Activated T-helper 1 cell treated with Interleukin-2 at 50 U/mL for 16 hours (primary cell): ENCODE measurements at regions not wholly inside any gene's neighbourhood (a gene's known extent, or its start where the extent isn't known, plus 50 kb on each side); places are given as distances from the start of the nearest gene placed in this dataset.
A peak's percentile ranks its signal among the peaks of the same experiment; 100 is the strongest.

Source experiments
- DNase-seq: peaks from one replicate; pipeline ENCODE4 v3.0.0-alpha.2; 2020; ENCODE audit warnings: low read depth

DNA sequence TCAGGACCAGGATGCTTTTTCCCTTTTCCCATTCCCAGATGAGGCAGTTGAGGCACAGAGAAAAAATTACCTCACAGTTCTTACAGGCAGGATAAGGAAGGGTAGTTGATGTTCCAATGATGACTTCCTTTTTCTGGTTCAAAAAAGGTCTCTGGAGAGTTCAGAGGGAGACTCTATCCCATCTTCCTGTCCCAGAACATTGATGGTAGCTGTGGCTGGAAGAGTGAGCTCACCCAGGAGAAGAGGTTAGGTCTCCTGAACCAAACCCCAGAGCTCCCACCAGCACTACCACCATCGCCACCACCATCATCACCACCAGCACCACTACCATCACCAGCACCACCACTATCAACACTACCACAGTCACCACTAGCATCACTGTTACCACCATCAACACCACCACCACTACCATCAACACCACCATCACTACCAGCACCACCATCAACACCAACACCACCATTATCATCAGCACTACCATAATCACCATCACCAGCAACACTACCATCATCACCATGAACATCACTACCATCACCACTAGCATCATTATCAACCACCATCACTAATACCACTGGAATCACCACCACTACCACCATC lies 105.5 kb upstream of the RUNX3 start:
- DNase-seq: no peak

DNA sequence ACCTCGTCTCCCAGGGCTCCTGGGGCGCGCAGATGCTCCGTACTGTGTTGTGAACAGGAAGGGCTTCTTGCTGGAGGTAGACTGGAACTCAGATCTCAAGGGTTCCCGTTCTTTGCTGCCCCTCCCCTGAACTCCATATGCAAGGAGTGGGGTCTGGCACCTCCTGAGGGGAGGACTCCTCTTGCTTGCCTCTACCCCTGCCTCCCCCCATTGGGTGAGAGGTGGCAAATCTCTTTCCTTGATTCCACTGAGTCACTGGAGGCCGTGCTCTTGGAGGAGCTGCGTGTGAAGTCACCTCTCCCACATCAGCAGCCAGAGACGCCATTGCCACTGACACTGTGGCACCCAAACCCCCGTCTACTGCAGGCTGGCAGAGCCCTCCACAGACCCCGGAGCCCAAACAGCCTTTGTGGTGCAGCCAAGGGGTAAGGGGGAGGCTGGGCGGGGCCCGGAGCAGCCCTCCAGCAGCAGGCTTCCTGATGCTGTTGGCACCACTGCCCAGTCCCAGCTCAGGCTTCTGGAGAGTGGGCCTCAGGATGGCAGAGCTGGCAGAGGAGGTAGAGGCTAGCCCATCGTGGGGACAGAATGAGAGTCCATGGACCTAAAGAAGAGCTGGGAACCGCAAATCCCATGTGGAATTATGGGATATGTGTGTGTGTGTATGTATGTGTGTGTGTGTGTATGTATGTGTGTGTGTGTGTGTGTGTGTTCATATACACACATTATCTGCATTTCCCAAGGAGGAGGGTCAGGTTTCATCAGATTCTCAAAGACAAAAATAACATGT lies 104.9 kb upstream of the RUNX3 start:
- no peak for DNase-seq

DNA sequence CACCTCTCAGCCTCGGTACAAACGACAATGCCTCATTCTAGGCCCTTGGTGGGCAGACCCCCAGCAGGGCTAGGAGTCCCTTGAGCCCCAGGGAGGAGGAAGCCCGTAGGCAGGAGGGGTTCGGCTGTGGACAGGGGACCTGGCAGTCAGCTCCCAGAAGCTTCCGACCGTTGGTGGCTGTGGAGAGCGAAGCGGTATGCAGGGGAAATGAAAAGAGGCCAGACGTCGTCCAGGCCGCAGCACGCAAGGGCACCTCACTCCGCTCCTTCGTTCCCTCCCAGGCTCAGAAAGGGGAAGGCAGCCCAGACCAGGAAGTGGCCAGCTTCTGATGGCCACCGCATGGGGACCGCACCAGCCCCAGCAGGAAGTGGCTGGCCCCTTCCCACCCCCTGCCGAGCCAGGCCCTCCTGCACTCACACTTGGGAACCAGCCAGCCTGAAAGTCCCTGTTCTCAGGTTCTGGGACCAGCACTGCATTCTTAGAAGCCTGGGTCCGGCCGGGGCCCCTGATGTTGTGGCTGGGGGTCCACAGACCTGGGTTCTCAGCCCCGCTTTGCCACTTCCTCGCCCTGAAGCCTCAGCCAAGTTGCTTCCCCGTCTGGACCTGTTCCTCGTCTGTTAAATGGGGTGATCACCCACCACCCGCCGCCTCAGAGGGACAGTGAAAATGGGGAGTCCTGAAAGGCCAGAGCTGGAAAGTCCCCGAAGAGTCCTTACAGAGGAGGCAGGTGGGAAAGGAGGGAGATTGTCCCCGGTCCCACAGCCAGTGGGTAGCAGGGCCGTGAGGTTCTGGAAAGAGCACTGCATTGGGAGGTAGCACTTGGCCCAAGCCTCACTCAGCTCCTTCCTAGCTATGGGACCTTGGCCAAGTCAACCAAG lies 104.0 kb upstream of the RUNX3 start:
- no peak for DNase-seq

DNA sequence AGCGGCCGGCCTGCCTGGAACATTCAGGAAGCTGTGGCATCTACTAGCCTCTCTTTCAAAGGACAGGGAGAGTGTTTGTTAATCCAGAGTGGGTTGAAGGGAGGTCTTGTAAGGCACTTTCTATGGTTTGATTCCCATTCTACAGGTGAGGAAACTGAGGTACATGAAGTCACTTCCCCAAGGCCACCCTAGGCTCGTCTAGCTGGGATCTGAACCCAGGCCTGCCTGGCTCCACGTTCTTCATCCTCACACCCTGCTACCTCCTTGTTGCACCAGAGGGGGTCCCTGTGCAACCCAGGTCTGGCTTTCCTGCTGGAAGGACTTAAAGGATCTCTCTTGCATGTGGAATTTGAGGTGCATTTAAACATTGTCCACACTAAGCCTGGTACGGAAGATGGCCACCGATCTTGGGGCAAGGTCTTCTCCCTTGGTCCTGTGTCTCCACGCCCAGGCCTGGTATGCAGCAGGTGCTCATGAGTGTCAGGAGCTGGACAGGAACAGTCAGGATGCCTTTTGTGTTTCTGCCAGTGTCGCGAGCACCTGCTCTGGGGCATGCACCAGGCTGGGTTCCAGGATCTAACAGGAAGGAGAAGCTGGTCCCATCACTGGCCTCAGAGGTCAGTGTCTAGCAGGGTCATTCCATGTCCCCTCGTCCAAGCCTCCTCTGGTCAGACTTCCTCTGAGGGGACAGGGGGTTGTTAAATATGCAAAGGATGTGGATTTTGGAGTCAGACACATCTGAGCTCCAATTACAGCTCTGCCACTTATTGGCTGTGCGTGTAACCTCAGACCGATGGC lies 103.2 kb upstream of the RUNX3 start:
- DNase-seq: no peak

DNA sequence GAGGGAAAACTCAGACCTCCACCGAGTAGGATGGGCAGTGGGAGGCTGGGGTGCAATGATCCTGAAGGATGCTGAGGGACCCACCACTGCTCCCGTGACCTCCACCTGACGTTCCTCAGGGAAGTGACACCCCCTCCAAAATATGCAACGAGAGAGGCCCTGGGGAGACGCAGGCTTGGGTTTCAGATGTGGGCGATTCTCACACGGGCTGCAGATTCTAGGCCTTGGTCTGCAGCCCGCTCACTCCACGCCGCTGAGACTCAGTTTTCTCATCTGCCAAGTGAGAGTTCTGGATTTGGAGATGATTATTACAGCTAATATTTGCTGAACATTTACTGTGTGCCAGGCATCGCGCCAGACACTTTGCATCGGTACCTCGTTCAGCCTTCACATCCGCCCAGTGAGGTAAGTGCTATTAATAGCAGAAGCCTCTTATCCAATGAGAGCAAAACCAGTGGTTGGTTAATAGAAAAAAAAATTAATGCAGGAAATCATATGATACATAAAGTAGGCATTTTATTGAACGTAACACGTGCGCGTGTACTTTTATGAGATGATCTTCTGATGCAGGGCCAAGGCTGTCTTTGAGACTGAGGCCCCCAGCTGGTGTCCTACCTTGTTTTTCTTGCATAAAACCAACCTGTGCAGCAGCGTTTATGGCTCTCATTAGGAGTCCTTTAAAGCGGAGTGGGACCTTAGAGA lies 102.0 kb upstream of the RUNX3 start:
- DNase-seq: peak; percentile 52

DNA sequence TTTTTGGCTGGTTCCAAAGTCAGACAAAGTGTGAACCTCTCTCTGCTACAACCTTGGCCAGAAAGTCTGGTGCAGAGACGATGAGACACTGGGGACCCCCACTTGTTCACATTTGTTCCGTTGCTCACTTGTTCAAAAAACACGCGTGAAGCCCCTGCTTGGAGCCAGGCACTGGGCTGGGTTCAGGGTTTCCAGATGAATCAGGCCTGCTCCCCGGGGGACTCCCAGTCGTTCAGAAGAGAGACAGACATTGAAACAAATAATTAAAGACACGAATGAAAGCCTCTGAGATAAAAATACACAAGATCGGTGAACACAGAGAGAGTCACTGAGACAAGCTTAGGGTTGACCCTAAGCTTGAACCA lies 101.5 kb upstream of the RUNX3 start:
- DNase-seq: no peak

DNA sequence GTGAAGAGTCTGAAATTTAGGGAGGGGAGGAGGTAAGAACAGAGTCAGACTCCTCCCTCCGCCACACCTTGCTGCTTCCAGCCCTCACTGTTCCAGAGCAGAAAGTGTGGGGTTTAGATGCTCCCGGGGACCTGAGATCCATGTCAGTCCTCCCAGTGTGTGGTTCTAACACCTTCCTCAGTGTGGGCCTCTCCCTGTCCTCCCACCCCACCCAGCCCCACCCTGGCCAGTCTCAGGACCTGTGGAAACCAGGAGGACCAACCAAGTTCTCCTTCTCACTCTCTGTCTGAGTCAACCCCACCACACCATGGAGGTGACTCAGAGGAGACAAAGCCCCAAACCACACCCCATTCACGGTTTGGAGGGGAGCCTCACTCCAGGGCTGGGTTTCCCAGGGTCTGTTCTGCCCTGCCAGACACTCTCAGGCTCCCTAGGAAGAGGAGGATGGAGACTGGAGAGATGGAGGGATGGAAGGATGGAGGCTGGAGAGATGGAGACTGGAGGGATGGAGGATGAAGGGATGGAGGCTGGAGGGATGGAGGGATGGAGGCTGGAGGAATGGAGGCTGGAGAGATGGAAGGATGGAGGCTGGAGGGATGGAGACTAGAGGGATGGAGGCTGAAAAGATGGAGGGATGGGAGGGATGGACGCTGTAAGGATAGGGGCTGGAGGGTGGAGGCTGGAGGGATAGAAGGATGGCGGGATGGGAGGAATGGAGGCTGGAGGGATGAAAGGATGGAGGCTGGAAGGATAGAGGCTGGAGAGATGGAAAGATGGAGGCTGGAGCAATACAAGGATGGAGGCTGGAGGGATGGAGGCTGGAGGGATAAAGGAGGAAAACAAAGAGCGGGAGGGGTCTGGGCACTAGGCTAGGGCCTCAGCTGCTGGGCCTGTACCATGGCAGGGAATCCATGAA lies 100.9 kb upstream of the RUNX3 start:
- peak; percentile 53 for DNase-seq

DNA sequence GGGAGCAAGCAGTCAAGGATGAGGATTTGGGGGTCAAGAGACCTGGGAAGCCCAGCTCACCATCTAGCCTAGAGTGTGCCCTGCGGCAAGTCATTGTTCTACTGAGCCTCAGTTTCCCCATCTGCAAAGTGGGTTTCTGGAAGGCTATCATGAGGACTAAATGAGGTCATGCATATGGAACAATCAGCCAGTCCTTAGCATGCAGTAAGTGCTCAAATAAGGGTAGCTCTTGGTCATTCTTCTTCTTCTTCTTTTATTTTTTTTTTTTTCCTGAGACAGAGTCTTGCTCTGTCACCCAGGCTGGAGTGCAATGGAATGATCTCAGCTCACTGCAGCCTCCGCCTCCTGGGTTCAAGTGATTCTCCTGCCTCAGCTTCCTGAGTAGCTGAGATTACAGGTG lies 99.9 kb upstream of the RUNX3 start:
- no peak for DNase-seq

DNA sequence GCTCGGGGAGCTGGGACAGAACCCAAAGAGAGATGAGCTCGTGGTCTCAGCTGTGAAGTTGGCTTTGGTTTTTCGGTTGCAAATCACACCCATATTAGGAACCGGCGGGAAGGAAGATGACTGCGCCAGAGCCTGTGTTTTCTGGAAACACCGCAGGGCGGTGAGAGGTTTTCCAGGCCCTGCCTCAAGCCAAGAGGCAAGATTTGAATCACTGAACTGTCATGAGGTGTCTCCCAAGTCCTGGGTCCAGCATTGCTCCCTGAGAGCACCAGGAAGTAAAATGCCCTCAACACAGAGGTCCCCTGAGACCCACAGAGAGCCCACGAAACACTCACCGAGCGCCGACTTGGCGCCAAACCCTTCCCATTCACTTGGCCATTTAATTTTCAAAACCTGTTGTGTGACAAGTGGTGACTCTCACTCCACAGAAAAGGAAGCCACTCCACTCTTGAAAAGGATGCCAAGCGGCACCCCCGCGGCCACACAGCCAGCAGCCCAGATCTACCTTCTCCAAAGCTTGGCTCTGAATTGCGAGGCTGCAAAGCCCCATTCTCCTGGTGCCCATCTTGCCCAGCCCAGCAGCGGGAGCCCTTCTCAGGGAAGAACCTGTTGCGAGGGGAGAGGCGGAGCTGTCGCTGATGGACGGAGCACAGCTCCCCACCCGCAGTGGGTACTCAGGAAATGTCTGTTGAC lies 99.0 kb upstream of the RUNX3 start:
- no peak for DNase-seq

DNA sequence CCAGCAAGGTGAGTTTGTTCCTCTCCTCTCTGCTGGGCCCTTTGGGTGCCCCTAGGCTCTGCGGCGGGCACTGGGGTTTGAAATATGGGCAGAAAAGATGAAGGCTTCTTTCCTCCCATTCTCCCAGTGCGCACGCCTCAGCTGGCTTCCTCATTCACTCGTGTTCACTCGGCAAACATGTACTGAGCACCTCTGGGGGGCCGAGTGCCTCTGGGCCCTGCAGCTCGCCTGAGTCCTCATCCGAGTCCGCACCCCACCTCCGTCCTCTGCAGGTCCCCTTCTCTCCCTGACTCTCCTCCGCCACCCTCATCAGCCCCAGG lies 98.5 kb upstream of the RUNX3 start:
- no peak for DNase-seq

DNA sequence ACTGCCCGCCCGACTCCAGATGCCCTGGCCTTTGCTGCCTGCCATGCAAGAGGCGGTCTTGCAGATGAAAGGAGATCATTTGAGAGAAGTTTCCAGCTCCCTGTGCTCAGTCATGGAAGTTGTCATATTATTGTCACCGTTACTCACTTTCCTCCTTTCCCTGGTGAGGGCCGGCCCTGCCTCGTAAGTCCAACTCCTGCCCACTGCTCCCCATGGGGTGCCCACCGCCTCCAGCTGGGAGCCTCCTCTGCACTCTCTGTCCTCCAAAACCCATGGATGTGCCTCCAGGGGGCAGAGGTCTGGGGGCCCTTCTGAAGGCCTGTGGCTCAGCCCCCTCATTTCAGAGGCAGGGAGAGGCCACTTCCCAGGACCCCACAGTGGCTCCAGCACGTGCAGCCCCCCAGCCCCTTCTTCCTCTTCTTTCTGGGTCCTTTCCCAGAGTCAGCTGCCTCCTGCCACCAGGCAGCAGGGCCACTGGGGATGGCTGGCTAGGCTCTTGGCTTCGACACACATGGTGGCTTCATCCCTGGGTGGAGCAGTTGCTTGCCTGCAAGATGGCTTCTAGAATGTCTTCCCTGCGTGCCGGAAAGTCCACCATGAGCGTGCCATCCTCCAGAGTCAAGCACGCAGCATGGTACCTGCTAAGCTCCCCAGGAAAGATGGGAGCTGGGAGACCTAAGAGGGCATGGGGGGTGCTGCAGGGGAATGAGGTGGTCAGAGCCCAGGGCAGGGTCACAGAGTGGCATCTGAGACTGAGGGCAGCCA lies 97.9 kb upstream of the RUNX3 start:
- DNase-seq: no peak

DNA sequence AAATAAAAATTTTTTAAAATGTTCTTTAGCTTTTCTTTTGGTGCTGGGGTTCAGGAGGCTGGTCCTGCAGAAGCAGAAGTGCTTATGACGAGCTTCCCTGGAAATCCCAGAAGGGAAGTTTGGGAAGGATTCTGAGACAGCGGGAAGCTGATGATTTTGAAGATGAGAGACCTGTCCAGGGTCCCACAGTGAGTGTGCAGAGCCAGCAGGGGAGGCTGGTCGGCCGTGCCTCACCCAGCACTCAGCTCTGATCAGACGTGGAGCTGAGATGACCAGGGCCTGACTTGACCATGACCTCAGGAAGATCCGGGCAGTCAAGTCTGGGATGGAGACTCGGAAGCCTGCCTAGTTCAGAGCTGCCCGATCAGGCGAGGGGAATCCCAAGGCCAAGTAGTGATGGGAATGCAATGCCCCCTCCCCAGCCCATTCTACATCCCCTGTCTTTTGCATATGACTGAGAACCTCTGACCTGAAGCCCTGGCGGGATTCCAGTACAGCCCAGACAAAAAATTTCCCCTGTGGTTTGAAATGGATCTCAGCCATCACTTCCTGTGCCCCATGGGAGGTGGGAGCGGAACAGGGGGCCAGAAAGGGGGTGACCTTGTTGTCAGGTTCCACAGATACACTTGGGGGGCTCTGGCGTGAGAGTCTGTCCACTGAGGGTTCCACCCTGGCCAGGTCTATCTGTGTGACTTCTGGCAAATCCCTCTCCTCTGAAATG lies 96.8 kb upstream of the RUNX3 start:
- no peak for DNase-seq

DNA sequence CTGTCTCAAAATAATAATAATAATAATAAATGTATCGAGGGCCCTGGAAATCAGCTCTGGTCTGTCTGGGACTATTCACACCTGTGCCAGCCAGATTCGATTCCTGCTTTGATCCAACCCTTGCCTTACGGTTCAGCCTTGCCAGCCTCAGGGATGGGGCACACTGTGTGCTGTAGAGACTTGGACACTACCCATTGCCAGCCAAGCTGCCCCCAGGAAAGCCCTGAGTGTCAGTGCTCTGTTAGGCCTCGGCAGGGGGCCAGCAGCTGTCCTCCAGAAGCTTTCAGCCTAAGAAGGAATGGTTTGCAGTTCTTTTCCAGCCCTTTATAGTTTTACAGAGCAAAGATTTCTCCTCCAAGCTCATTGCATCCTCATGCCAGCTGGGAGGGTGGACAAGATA lies 96.2 kb upstream of the RUNX3 start:
- no peak for DNase-seq

DNA sequence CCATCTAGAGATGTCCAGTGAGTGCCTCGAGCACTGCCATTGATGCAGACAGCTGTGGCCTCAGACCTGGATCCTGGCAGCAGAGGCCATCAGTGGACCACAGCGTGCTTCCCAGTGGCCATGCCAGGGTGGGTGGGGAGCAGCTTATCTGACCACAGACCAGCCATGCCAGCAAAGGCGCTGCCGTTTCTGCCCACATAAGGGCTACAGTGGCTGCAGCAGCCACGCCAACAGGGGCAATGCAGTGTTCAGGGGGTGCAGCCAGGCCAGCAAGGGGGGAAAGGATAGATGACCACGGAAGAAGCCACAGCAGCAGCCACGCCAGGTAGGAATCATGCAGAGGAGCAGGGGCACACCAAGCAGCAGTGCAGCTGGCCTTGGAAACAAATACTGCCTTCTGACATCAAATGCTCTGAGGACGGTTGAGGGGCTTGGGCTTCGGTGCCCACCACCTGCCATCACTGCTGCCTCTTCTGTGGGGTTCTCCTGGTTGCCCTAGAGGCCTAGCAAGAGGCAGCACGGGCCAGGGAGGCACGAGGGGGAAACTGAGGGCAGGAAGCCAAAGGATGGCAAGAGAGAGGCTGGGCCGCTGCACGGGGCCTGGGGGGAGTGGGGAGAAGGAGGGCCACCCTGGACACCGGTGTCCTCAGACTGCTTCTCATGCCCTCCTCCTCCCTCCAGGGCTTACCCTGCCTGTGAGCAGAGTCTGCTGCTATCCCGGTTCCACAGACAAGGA lies 94.7 kb upstream of the RUNX3 start:
- DNase-seq: no peak

DNA sequence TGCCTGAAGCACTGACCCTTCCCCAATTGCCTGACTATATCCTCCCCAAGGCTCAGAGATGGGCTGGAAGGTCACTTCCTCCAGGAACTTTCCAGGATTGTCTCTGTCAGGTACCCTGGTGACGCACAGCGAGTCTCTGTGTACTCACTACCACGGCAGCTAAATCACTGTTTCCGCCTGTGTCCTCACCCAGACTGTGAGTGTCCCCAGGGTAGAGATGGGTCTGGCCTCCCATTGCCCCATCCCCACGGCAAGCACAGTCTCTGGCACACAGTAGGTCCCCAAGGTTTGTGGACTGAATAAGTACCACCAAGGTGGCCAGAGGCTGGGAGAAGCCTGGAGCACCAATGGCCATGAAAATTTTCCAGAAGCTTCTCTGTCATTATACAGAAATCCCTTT lies 93.8 kb upstream of the RUNX3 start:
- DNase-seq: no peak

DNA sequence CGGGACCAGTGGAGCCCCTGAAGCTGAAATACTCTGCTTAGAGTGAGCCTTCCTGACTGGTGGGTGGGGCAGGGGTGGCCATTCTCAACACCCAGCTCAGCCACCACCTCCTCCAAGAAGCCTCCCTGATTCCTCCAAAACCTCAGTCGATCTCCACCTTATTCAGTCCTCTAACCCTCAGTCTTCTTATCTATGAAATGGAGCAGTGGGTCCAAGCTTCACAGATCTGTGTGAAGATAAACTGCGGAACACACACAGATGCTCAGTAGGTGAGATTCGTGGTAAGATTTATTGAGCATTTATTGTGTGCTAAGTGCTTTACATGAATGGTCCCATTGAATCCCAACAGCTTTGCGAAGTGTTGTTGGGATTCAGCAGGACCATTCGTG lies 93.1 kb upstream of the RUNX3 start:
- DNase-seq: no peak

DNA sequence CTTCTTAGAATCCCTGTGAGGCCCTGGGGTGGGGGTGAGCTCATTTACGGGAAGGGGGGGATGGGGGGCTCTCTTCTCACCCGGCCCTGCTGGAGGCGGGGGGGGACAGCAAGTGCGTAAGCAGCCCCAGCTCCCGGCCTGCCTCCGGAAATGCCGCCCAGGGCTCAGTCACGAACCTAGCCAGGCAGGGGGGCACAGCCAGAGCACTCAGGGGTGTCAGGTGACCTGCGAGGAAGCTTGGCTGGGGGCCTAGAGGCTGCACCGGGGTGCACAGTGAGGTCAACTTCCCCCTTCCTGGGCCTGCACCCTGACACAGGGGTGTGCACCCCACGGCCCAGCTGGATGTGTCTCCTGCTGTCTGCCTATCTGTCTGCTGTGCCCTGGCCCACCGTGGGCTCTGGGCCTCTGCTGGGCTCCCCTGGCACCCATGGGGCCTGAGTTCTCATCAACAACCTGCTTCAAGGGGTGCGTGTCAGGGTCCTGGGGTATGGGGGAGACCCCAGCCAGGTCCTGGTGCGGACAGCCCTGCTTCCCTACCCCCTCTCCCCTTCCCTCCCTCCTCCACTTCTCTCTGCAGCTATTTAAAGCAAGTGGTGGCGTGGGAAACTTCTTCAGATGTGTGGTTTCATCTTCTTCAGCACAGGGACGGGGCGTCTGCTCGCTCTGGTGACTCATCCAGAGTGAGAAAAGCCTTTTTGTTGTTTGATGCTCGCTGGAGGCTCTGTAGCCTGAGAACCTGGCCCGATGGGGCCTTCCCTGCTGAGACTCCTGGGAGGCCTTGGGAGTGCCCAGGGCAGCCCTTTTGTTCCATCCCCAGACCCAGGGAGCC lies 92.5 kb upstream of the RUNX3 start:
- DNase-seq: peak; percentile 96
